BLaER1 treated with 17β-estradiol and CSF1 and Interleukin-3, amounts not matched to agents 10 nM and 100 nM (cell line): ENCODE measurements at regions not wholly inside any gene's neighbourhood (a gene's known extent, or its start where the extent isn't known, plus 50 kb on each side); places are given as distances from the start of the nearest gene placed in this dataset.

Source experiments
- H3K27ac ChIP-seq, 11 experiments: shearing (Covaris generic); formaldehyde crosslinking; 2 replicates each; pipeline ENCODE4 v1.8.1; 2022
- H3K27me3 ChIP-seq, 11 experiments: shearing (Covaris generic); formaldehyde crosslinking; 2 replicates each; pipeline ENCODE4 v1.8.1; 2022
- H3K36me3 ChIP-seq, 11 experiments: shearing (Covaris generic); formaldehyde crosslinking; 2 replicates each; pipeline ENCODE4 v1.8.1; 2022
- H3K4me1 ChIP-seq, 10 experiments: shearing (Covaris generic); formaldehyde crosslinking; 2 replicates each; pipeline ENCODE4 v1.8.1; 2022
- H3K4me2 ChIP-seq, 11 experiments: shearing (Covaris generic); formaldehyde crosslinking; 2 replicates each; pipeline ENCODE4 v1.8.1; 2022
- H3K4me3 ChIP-seq, 10 experiments: shearing (Covaris generic); formaldehyde crosslinking; 2 replicates each; pipeline ENCODE4 v1.8.1; 2022
- H3K9ac ChIP-seq, 11 experiments: shearing (Covaris generic); formaldehyde crosslinking; 2 replicates each; pipeline ENCODE4 v1.8.1; 2022
- H3K9me3 ChIP-seq, 11 experiments: shearing (Covaris generic); formaldehyde crosslinking; replicated peaks in 1 of 11; 2 replicates each; pipeline ENCODE4 v1.8.1; 2022
- H4K20me1 ChIP-seq, 11 experiments: shearing (Covaris generic); formaldehyde crosslinking; 2 replicates each; pipeline ENCODE4 v1.8.1; 2022
- Cebpa-rat ChIP-seq, 11 experiments: shearing (Covaris generic); IDR thresholded peaks; 2 replicates each; pipeline ENCODE4 v1.8.1; 2022

- H3K4me3 ChIP-seq, result no peak overlapping the region
- no peak overlapping the region for H3K27ac ChIP-seq
- H4K20me1 ChIP-seq, result no peaks in the 10 kb centered on the region
- H3K4me1 ChIP-seq, result peaks cover 0 to 89% (median 18%) of the 10 kb centered on the region in 10 experiments; a peak in 13 of 20 replicates
- H3K4me2 ChIP-seq, result peak overlapping the region in 1 of 11 experiments; percentile 78; a peak in 2 of 22 replicates
- TF ChIP-seq Cebpa-rat (IDR thresholded peaks at IDR 0.05), result no peak
- no peaks in the 10 kb centered on the region for H3K27me3 ChIP-seq
- peaks cover 0 to 7% (median 0%) of the 10 kb centered on the region in 11 experiments; a peak in 1 of 22 replicates for H3K36me3 ChIP-seq
- H3K9ac ChIP-seq, result no peak overlapping the region
- H3K9me3 ChIP-seq, result peaks cover 0 to 7% (median 0%) of the 10 kb centered on the region in 11 experiments; a peak in 1 of 22 replicates
Measured at GRCh38 chr2:177325554-177325953, 61.0 kb upstream of the NFE2L2 start.

GRCh38 chr2:177326005-177326404 is 61.5 kb upstream of the NFE2L2 start:
- TF ChIP-seq Cebpa-rat (IDR thresholded peaks at IDR 0.05), result no peak
- Histone ChIP-seq H3K9me3 (peaks cover 0 to 7% (median 0%) of the 10 kb centered on the region in 11 experiments; a peak in 1 of 22 replicates), H3K4me2 (peak overlapping the region in 3 of 11 experiments; percentile 76 to 78 (median 76); a peak in 5 of 22 replicates), H3K9ac (no peak overlapping the region), H3K27ac (0 out of 22 replicates have a peak overlapping the region, but pooled peaks of 1 of the 11 experiments have one; percentile 35), H3K4me1 (peaks cover 0 to 86% (median 18%) of the 10 kb centered on the region in 10 experiments; a peak in 13 of 20 replicates), H3K27me3 (no peaks in the 10 kb centered on the region), H4K20me1 (no peaks in the 10 kb centered on the region), H3K4me3 (no peak overlapping the region), H3K36me3 (peaks cover 0 to 7% (median 0%) of the 10 kb centered on the region in 11 experiments; a peak in 1 of 22 replicates)

GRCh38 chr2:177326591-177326990 is 62.1 kb upstream of the NFE2L2 start:
- no peak for TF ChIP-seq Cebpa-rat (IDR thresholded peaks at IDR 0.05)
- Histone ChIP-seq H3K9me3 (peaks cover 0 to 7% (median 0%) of the 10 kb centered on the region in 11 experiments; a peak in 1 of 22 replicates), H3K4me1 (peaks cover 0 to 85% (median 18%) of the 10 kb centered on the region in 10 experiments; a peak in 13 of 20 replicates), H3K4me3 (no peak overlapping the region), H3K27ac (peak overlapping the region in 3 of 11 experiments; percentile 4 to 35 (median 26); a peak in 1 of 22 replicates), H3K4me2 (peak overlapping the region in 6 of 11 experiments; percentile 14 to 78 (median 69); a peak in 10 of 22 replicates), H3K27me3 (no peaks in the 10 kb centered on the region), H3K36me3 (peaks cover 0 to 7% (median 0%) of the 10 kb centered on the region in 11 experiments; a peak in 1 of 22 replicates), H4K20me1 (no peaks in the 10 kb centered on the region), H3K9ac (no peak overlapping the region)

- no peaks in the 10 kb centered on the region for H3K27me3 ChIP-seq
- peaks cover 0 to 7% (median 0%) of the 10 kb centered on the region in 11 experiments; a peak in 1 of 22 replicates for H3K36me3 ChIP-seq
- H4K20me1 ChIP-seq, result no peaks in the 10 kb centered on the region
- peaks cover 0 to 7% (median 0%) of the 10 kb centered on the region in 11 experiments; a peak in 1 of 22 replicates for H3K9me3 ChIP-seq
- TF ChIP-seq Cebpa-rat (IDR thresholded peaks at IDR 0.05), result no peak
- no peak overlapping the region for H3K4me3 ChIP-seq
- H3K4me2 ChIP-seq, result peak overlapping the region in 6 of 11 experiments; percentile 14 to 78 (median 69); a peak in 10 of 22 replicates
- H3K4me1 ChIP-seq, result peaks cover 0 to 90% (median 19%) of the 10 kb centered on the region in 10 experiments; a peak in 14 of 20 replicates
- peak overlapping the region in 3 of 11 experiments; percentile 4 to 35 (median 26); a peak in 1 of 22 replicates for H3K27ac ChIP-seq
- no peak overlapping the region for H3K9ac ChIP-seq
Measured at GRCh38 chr2:177327009-177327408, 62.5 kb upstream of the NFE2L2 start.

- Histone ChIP-seq H3K4me3 (no peak overlapping the region), H3K9ac (no peak overlapping the region), H3K4me2 (peak overlapping the region in 3 of 11 experiments; percentile 76 to 78 (median 76); a peak in 5 of 22 replicates), H3K27ac (no peak overlapping the region), H3K36me3 (0 out of 22 replicates have a peak, but pooled peaks cover 0 to under 1% (median 0%) of the 10 kb centered on the region in 11 experiments), H3K4me1 (peaks cover 0 to 88% (median 19%) of the 10 kb centered on the region in 10 experiments; a peak in 14 of 20 replicates), H3K9me3 (peaks cover 0 to 7% (median 0%) of the 10 kb centered on the region in 11 experiments; a peak in 1 of 22 replicates), H4K20me1 (no peaks in the 10 kb centered on the region), H3K27me3 (no peaks in the 10 kb centered on the region)
- TF ChIP-seq Cebpa-rat (IDR thresholded peaks at IDR 0.05), result no peak
Measured at GRCh38 chr2:177328056-177328455, 63.5 kb upstream of the NFE2L2 start.

DNA sequence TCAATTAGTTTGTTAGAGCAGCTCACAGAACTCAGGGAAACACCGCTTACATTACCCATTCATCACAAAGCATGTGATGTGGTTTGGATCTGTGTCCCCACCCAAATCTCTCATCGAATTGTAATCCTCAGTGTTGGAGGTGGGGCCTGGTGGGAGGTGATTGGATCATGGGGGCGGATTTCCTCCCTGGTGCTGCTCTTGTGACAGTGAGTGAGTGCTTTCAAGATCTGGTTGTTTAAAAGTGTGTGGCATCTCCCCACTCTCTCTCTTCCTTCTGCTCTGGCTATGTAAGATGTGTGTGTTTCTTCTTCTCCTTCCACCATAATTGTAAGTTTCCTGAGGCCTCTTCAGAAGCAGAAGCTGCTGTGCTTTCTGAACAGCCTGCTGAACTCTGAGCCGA is 63.5 kb upstream of the AGPS start:
- Histone ChIP-seq H3K36me3 (0 out of 22 replicates have a peak, but pooled peaks cover 0 to 10% (median 0%) of the 10 kb centered on the region in 11 experiments), H3K4me1 (peaks cover 0 to 78% (median 17%) of the 10 kb centered on the region in 10 experiments; a peak in 14 of 20 replicates), H3K27me3 (no peaks in the 10 kb centered on the region), H3K4me3 (no peak overlapping the region), H4K20me1 (no peaks in the 10 kb centered on the region), H3K9ac (no peak overlapping the region), H3K9me3 (peaks cover 0 to 7% (median 0%) of the 10 kb centered on the region in 11 experiments; a peak in 1 of 22 replicates), H3K27ac (peak overlapping the region in 5 of 11 experiments; percentile 3 to 51 (median 37); a peak in 5 of 22 replicates), H3K4me2 (peak overlapping the region in 8 of 11 experiments; percentile 13 to 54 (median 48); a peak in 13 of 22 replicates)
- no peak for TF ChIP-seq Cebpa-rat (IDR thresholded peaks at IDR 0.05)

DNA sequence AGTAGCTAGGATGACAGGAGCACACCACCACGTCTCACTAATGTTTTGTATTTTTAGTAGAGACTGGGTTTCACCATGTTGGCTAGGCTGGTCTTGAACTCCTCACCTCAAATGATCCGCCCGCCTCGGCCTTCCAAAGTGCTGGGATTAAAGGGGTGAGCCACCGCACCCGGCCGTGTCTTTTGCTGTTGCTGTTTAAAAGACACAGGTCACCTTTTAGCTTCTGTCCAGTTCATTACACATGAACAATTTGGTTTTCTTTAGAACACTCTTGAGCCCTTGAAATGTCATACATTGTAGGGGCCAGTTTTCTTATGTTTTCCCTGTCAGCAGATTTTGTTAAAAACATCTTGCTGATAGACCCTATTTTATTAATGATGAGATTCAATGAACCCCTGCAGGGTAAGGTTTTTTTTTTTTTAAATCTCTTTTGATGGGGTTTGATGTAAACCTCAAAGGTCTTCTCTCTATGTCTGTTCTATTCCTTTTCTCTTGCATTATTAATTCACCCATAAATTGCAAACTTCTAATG is 61.0 kb upstream of the AGPS start:
- H3K9me3 ChIP-seq, result peaks cover 0 to 7% (median 0%) of the 10 kb centered on the region in 11 experiments; a peak in 1 of 22 replicates
- peak overlapping the region in 5 of 11 experiments; percentile 0 to 30 (median 11); a peak in 1 of 22 replicates for H3K27ac ChIP-seq
- no peaks in the 10 kb centered on the region for H3K27me3 ChIP-seq
- no peak overlapping the region for H3K4me3 ChIP-seq
- TF ChIP-seq Cebpa-rat (IDR thresholded peaks at IDR 0.05), result no peak
- no peaks in the 10 kb centered on the region for H4K20me1 ChIP-seq
- peaks cover 0 to 53% (median 17%) of the 10 kb centered on the region in 10 experiments; a peak in 14 of 20 replicates for H3K4me1 ChIP-seq
- no peak overlapping the region for H3K9ac ChIP-seq
- 0 out of 22 replicates have a peak, but pooled peaks cover 0 to 14% (median 0%) of the 10 kb centered on the region in 11 experiments for H3K36me3 ChIP-seq
- H3K4me2 ChIP-seq, result peak overlapping the region in 3 of 11 experiments; percentile 22 to 51 (median 48); a peak in 2 of 22 replicates

DNA sequence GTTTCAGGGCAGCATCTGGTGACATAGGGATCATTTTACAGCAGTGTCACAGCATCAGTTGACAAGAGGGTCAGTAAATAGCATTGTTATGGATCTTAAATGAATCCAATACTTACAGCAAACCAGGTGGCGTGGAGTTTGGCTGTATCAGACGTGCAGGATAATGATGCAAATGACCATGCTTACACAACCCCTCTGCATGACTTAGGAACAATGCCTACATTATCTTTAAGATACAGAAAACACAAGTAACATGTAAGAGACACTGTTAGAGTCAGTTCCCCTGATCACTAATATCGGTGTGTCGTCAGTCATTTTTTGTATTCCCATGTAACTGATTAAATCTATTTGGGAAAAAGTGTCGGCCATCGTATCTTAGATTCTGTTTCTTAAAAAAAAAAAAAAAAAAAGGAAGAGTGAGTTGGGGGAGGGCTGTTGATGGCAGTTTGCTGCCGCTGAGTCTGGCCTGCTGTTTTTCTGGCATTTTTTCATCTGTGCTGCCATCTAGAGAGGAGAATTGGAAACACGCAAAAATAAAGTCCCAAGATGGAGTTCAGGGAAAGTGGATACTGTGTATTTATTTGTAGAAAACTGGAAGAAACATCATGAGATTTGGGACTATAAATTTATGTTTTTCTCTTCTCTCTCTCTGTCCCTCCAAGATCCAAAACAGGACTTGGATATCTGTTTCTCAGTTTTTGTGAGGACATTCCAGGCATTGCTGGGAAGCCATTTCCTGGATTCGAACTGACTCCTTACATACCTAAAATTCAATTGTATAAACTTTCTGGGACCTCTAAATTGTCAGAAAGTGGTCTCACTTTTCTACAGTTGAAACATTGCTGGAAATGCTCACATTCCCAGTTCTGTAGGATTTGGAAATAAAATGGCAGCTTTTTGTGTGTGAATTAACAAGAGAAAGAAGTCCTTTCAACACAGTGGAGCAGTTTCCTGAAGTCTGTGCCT is 60.3 kb upstream of the AGPS start:
- no peaks in the 10 kb centered on the region for H4K20me1 ChIP-seq
- no peak for TF ChIP-seq Cebpa-rat (IDR thresholded peaks at IDR 0.05)
- H3K27ac ChIP-seq, result peak overlapping the region in 10 of 11 experiments; percentile 22 to 47 (median 38); a peak in 15 of 22 replicates
- peaks cover 0 to 7% (median 0%) of the 10 kb centered on the region in 11 experiments; a peak in 1 of 22 replicates for H3K9me3 ChIP-seq
- peak overlapping the region in 6 of 11 experiments; percentile 9 to 51 (median 26); a peak in 5 of 22 replicates for H3K4me2 ChIP-seq
- H3K9ac ChIP-seq, result peak overlapping the region in 1 of 11 experiments; percentile 0; a peak in 3 of 22 replicates
- no peaks in the 10 kb centered on the region for H3K27me3 ChIP-seq
- 0 out of 22 replicates have a peak, but pooled peaks cover 0 to 14% (median 0%) of the 10 kb centered on the region in 11 experiments for H3K36me3 ChIP-seq
- peaks cover 0 to 45% (median 11%) of the 10 kb centered on the region in 10 experiments; a peak in 14 of 20 replicates for H3K4me1 ChIP-seq
- no peak overlapping the region for H3K4me3 ChIP-seq
